ENCODE measurements at regions not wholly inside any gene's neighbourhood (a gene's known extent, or its start where the extent isn't known, plus 50 kb on each side); places are given as distances from the start of the nearest gene placed in this dataset.

DNA sequence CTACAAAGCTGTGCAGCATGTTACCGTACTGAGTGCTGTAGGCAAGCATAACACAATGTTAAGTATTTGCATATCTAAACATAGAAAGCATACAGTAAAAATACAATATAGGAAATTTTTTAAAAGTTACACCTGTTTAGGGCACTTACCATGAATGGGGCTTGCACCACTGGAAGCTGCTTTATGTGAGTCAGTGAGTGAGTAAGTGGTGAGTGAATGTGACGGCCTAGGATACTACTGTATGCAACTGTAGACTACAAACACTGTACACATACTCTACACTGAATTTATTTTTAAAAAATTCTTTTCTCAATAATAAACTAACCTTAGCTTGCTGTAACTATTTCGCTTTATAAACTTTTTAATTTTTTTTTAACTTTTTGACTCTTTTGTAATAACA, 82.1 kb upstream of the FSCB start:
- no peak for TF ChIP-seq POLR2A (IDR thresholded peaks at IDR 0.05; ENCODE audit: low read length)
- no peak for TF ChIP-seq GATA1 (IDR thresholded peaks at IDR 0.05; ENCODE audit: low read depth, low read length)

All from erythroblast (primary cell).